Activated CD4-positive, alpha-beta T cell treated with anti-CD3 and anti-CD28 coated beads, Interleukin-2, amount 50 U/mL, for 48 hours (primary cell): ENCODE measurements at regions not wholly inside any gene's neighbourhood (a gene's known extent, or its start where the extent isn't known, plus 50 kb on each side); places are given as distances from the start of the nearest gene placed in this dataset.

ENCODE experiments used
- DNase-seq, 2 experiments: peaks; one replicate each; pipeline ENCODE4 v3.0.0-alpha.2; 2020

GRCh38 chr5:117095346-117096332, 521.0 kb upstream of the SEMA6A start:
- DNase-seq = no peak

- DNase-seq = no peak
Observed at GRCh38 chr5:117094114-117094815, 519.6 kb upstream of the SEMA6A start.

DNA sequence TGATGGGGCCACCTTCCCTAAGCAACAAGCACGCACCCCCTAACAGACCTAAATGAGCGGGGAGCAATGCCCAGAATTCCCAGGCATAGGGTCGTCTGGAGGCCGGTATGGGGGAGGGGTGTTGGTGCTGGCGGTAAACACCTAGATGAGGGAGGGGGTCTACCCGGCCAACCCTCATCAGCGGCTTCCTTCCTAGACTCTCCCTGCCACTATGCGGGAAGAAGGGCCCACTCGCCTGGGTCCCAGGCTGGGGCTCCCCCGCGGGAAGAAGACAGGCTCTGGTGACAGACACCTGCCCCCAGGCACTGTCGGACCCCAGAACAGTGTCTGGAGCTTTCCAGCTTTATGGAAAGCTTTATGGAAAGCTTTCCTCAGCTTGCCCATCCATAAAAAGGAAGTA, 519.0 kb upstream of the SEMA6A start:
- DNase-seq = no peak

DNA sequence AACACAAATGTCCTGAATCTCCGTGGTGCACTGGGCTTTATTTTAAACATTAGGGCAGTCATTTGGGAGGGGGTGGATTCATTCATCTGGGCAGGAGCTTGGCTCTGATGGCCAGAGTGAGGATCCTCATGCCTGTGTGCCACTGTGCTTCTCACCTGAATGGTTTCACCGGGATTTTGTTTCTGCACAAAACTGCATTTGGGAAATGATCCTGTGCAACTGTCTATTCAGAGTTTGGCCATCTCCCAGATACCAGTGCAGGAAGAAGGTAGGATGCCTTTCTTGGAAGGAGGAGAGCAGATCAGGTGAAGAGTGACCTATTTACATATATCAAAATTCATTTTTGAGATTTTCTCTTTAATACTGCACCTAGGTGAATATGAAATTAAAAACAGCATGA, 514.4 kb upstream of the SEMA6A start:
- no peak for DNase-seq

DNA sequence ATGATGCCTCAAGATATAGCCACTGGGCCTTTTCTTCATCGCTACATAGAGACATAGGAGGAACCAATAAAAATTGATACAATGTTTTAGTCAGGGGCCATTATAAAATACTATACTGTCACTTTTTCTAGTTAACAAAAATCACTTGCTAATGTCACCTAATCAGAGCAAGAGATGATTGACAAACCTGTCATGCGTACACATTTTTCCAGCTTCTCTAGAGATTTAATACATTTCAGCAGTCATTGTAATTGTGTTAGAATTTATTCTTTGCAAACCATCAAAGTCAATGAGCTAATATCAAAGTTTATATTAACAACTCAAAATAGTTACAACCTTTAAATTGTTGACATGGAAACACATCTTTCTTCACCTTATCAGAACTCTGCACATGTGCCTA, 513.6 kb upstream of the SEMA6A start:
- DNase-seq = no peak

GRCh38 chr5:117084067-117084466, 509.4 kb upstream of the SEMA6A start:
- DNase-seq = no peak

- DNase-seq = no peak
Observed at GRCh38 chr5:117082977-117083376, 508.4 kb upstream of the SEMA6A start.

GRCh38 chr5:117077142-117077541, 502.5 kb upstream of the SEMA6A start:
- no peak for DNase-seq

- DNase-seq = no peak
Observed at GRCh38 chr5:117072439-117072838, 497.8 kb upstream of the SEMA6A start.

GRCh38 chr5:117065800-117066199, 491.2 kb upstream of the SEMA6A start:
- DNase-seq = no peak

GRCh38 chr5:117065161-117065560, 490.5 kb upstream of the SEMA6A start:
- DNase-seq = no peak

- no peak for DNase-seq
Observed at GRCh38 chr5:117060099-117060498, 485.5 kb upstream of the SEMA6A start.

GRCh38 chr5:117058740-117059139, 484.1 kb upstream of the SEMA6A start:
- no peak for DNase-seq

DNA sequence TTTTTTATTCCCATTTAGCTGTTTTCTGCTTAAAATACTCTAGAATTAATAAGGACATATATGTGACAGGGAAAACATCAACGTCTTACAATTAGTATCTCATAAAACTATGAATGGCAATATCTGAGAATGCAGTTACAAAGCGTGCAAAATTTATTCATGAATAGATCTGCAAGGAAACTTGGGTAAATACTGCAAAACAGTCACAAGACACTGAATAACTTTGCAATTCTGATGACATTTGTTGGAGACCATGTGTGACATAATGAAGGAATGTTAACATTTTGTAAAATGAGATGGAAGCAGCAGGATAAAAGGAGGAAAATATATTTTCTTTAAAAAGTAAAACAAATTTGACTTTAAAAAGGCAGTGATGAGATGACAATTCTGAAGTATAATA, 480.9 kb upstream of the SEMA6A start:
- DNase-seq = no peak

DNA sequence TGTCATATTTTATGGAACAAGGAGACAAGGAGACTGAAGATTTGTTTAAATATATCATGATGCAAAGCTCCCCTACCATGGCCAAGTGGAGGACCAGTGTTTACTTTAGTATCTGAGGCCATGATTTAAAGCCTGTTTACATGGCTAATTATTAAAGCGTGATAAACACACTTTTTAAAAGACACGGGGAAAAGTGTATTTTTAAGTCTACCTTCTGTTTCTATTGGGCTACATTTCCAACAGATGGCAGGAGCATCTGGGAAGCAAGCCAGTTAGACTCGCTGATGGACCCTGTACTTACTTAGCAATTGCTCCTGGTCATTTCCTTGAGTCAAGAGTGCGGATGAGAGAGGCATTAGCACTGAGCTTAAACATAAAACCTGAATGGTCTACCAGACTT, 480.3 kb upstream of the SEMA6A start:
- no peak for DNase-seq

- DNase-seq = no peak
Observed at GRCh38 chr5:117054141-117054540, 479.5 kb upstream of the SEMA6A start.

DNA sequence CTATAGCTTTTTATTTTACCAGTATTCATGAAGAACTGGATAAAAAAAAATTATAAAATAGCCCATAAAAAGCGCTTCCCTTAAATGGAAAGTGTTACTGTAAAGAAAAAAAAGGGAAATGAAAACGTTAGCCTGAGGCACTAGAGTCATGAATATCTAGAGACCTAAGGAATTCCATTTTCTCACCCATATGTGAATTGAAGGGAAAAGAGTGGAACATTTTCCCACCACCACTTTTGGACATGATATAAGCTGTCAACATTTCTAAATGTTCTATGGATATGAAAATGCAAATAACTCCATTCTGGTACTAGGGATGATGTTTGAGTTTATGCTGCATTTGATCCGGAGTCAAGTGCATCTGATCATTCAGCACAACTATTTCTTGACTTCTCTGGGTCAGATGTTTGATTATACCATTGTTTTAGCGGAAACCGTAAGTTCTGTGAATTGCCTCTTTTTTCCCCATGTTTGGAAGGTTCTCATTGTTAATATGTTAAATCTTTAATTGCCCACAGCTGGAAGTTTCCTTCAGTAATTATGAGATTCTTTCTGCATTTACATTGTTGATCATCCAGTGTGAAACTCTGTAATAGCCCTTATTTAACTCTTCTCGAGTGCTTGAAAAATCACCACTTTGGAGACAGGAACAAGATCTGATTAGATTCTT, 467.4 kb upstream of the SEMA6A start:
- no peak for DNase-seq

- no peak for DNase-seq
Observed at GRCh38 chr5:117039035-117039434, 464.4 kb upstream of the SEMA6A start.

DNA sequence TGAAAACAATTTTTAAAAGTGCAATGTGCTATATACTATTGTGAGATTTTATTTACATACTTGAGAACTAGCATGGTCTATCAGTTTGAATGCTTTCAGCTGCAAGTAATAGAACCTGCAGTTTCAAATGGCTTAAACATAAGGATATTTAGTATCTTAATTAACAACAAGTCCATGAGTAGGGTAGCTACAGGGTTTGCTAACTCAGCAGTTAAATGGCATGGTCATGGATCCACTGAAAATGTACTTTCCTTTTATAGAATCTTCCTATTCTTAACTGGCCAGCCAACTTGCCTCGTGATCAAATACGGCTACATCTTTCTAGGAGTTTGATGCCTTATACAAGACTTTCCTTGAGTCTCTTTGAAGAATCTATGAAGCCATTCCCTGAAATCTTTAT, 452.8 kb upstream of the SEMA6A start:
- no peak for DNase-seq

- DNase-seq = no peak
Observed at GRCh38 chr5:117020999-117021398, 446.4 kb upstream of the SEMA6A start.

GRCh38 chr5:117013280-117013877, 438.8 kb upstream of the SEMA6A start:
- DNase-seq = no peak

DNA sequence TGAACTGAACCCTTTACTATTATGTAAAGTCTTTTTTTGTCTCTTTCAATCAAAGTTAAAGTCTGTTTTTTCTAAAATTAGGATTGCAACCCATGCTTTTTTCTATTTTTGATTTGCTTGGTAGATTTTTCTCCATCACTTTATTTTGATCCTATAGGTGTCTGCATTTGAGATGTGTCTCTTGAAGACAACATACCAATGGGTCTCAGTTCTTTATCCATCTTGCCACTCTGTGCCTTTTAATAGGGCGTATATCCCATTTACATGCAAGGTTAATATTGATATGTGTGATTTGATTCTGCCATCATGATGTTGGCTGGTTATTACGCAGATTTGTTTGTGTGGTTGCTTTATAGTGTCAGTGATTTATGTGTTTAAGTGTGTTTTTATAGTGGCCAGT, 436.0 kb upstream of the SEMA6A start:
- DNase-seq = no peak

DNA sequence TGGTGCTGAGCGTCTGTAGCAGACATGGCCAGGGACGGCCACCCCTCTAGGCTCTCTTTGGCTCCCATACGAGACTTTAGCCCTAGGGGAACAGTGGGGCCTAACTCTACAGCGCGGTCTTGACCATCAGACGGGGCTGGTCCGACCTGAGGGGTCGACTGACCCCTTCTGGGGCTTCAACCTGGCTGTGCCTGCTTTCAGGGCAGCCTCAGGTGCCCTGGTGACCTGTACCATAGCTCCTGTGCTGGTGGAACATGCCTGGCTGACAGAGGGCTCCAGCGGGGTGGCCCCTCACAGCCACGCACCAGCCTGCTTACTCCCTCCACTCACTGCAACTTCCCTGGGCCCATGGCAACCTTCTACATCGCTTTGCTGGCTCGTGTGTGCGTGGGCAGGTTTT, 423.4 kb upstream of the SEMA6A start:
- no peak for DNase-seq
